Ovary (tissue), 7 donors: ENCODE measurements at regions not wholly inside any gene's neighbourhood (a gene's known extent, or its start where the extent isn't known, plus 50 kb on each side); places are given as distances from the start of the nearest gene placed in this dataset.

Source experiments
- DNase-seq, 5 donors: peaks; one replicate each; pipeline ENCODE4 v3.0.0-alpha.2; 2019 to 2020
- H3K27ac ChIP-seq, 2 donors: fragments of 200-600 bp; one replicate each; pipeline versions ENCODE4 v1.5.1 to v1.8.0; 2019 to 2022
- H3K27me3 ChIP-seq: fragments of 200-600 bp; one replicate; pipeline ENCODE4 v1.8.0; 2022
- H3K36me3 ChIP-seq: fragments of 200-600 bp; sonication (generic); one replicate; pipeline ENCODE4 v1.5.1; 2019
- H3K4me1 ChIP-seq: one replicate; pipeline ENCODE4 v1.8.1; 2013; ENCODE audit warnings: mild to moderate bottlenecking, moderate library complexity; ENCODE audit not compliant: insufficient read depth
- H3K4me3 ChIP-seq: fragments of 200-600 bp; sonication (generic); one replicate; pipeline ENCODE4 v1.5.1; 2017
- H3K9me3 ChIP-seq, 2 donors: fragments of 200-600 bp in 1 of 2; sonication (generic) in 1 of 2; one replicate each; pipeline versions ENCODE4 v1.5.1 to v1.8.1; 2013 to 2019; ENCODE audit warnings: mild to moderate bottlenecking in 1 of 2, moderate library complexity in 1 of 2
- CTCF ChIP-seq, 3 donors: fragments of 450-650 bp in 2 of 3; fragments of 200-600 bp in 1 of 3; IDR thresholded peaks; one replicate each; pipeline versions ENCODE4 v1.5.1 to v1.8.0; 2016 to 2022; ENCODE audit warnings: antibody characterized with exemption in 3 of 3, mild to moderate bottlenecking in 1 of 3
- EP300 ChIP-seq: sonication (generic); formaldehyde crosslinking; IDR thresholded peaks from one replicate; pipeline ENCODE4 v1.6.1; 2017; ENCODE audit warnings: antibody characterized with exemption
- POLR2A ChIP-seq: fragments of 450-650 bp; IDR thresholded peaks from one replicate; pipeline ENCODE4 v1.6.1; 2017; ENCODE audit warnings: antibody characterized with exemption, mild to moderate bottlenecking, moderate library complexity
- WGBS, 3 donors: extraction: QIAGEN DNeasy Blood & Tissue Kit in 1 of 3; methylation state at CpG; one replicate each; pipeline versions ENCODE4 v1.1.5 to v1.1.7; 2013 to 2017; 5-methylcytosine and 5-hydroxymethylcytosine counted together
- intact Hi-C, 4 donors: fragments of 100-400 bp; cut with DNase I; formaldehyde crosslinking; loops; one replicate each; pipeline versions ENCODE4 v1.11.0 to v1.15.1; 2022 to 2023
- donor health status: DM: no; HTN: no; CAD: no; lungs with moderate emphysema.
- donor health status: DM: no; HTN: no; CAD: no.
- donor health status: Bipolar disorder and iron deficiency.
- donor health status: DM: no; HTN: no; CAD: no.
- donor health status: DM: yes; HTN: yes; CAD: no.

GRCh38 chr7:36010656-36011587 is 142.1 kb upstream of the EEPD1 start:
- Histone ChIP-seq H3K27me3 (no peaks in the 10 kb centered on the region), H3K9me3 (no peaks in the 10 kb centered on the region), H3K27ac (no peak overlapping the region), H3K4me3 (no peak overlapping the region), H3K4me1 (no peaks in the 10 kb centered on the region), H3K36me3 (no peaks in the 10 kb centered on the region)
- WGBS, 3 donors = 92 to 96% (median 94%) methylated on average over 11 of the region's 11 CpGs
- intact Hi-C loops = no loop called here
- TF ChIP-seq POLR2A (no peak), CTCF (IDR thresholded peaks at IDR 0.05) (no peak), EP300 (no peak)
- no peak for DNase-seq

- Histone ChIP-seq H3K9me3 (no peaks in the 10 kb centered on the region), H3K27me3 (no peaks in the 10 kb centered on the region), H3K27ac (no peak overlapping the region), H3K4me1 (no peaks in the 10 kb centered on the region), H3K4me3 (no peak overlapping the region), H3K36me3 (no peaks in the 10 kb centered on the region)
- DNase-seq = no peak
- WGBS, 3 donors = 55 to 63% (median 56%) methylated on average over 8 of the region's 8 CpGs
- intact Hi-C loops = no loop called here
- TF ChIP-seq EP300 (no peak), CTCF (IDR thresholded peaks at IDR 0.05) (no peak), POLR2A (no peak)
Observed at GRCh38 chr7:36011588-36011965, 141.5 kb upstream of the EEPD1 start.

- Histone ChIP-seq H3K4me3 (no peak overlapping the region), H3K9me3 (no peaks in the 10 kb centered on the region), H3K4me1 (no peaks in the 10 kb centered on the region), H3K27ac (no peak overlapping the region), H3K36me3 (no peaks in the 10 kb centered on the region), H3K27me3 (no peaks in the 10 kb centered on the region)
- intact Hi-C loops = no loop called here
- TF ChIP-seq POLR2A (no peak), EP300 (no peak), CTCF (IDR thresholded peaks at IDR 0.05) (no peak)
- DNase-seq = no peak
- whole genome bisulfite sequencing, 3 donors = 93 to 95% (median 94%) methylated on average over 7 of the region's 7 CpGs
Observed at GRCh38 chr7:36013246-36014014, 139.6 kb upstream of the EEPD1 start.

- H3K27me3 ChIP-seq = no peaks in the 10 kb centered on the region
- no peaks in the 10 kb centered on the region for H3K36me3 ChIP-seq
- intact Hi-C loops = no loop called here
- no peak overlapping the region for H3K4me3 ChIP-seq
- no peak for TF ChIP-seq EP300
- TF ChIP-seq CTCF (IDR thresholded peaks at IDR 0.05) = no peak
- TF ChIP-seq POLR2A = no peak
- WGBS, 3 donors = 75 to 78% (median 75%) methylated on average over 9 of the region's 9 CpGs
- no peaks in the 10 kb centered on the region for H3K9me3 ChIP-seq
- no peak for DNase-seq
- H3K4me1 ChIP-seq = no peaks in the 10 kb centered on the region
- H3K27ac ChIP-seq = no peak overlapping the region
Observed at GRCh38 chr7:36014961-36015360, 138.1 kb upstream of the EEPD1 start.
